ENCODE measurements at regions not wholly inside any gene's neighbourhood (a gene's known extent, or its start where the extent isn't known, plus 50 kb on each side); places are given as distances from the start of the nearest gene placed in this dataset.
"Not testable (repeated sequence)": the region's sequence is repeated elsewhere in the genome, so short reads cannot be mapped to it uniquely, and the experiment has no call there.

DNA sequence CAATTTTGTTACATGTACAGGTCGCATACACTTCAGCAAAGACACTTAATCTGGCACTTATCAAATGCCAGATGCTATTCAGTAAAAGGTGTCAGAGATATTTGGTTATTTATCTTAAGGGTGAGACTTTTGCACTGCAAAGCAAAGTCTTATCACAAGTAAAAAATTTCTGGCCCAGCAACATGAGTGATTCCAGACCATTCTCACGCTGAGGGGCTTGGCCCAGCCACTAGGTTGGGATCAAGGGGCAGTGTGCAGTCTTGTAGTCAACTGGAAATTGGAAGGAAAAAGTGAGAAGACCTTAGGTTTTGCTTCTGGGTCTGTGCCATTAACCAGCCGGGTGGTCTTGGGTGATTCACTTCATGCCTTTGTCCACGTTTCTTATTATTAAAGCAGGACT lies 181.6 kb downstream of the RNF144A start:
- Histone ChIP-seq H3K27me3 (ENCODE audit: control insufficient read depth in 2 of 2, insufficient read depth in 2 of 2, low read length in 2 of 2) (peaks cover 4 to 29% of the 10 kb centered on the region in 2 experiments; a peak in 4 of 5 replicates), H3K9me3 (replicated peaks; ENCODE audit: control insufficient read depth, insufficient read depth, low read depth, low read length) (no peaks in the 10 kb centered on the region), H3K27ac (ENCODE audit: extremely low read depth, low read depth, low read length) (no peak overlapping the region), H3K9me1 (ENCODE audit: control insufficient read depth, insufficient read depth, low read length) (no peaks in the 10 kb centered on the region), H3K36me3 (ENCODE audit: control insufficient read depth, insufficient read depth, low read length) (no peaks in the 10 kb centered on the region), H2AFZ (ENCODE audit: low read depth, low read length) (no peak overlapping the region), H3K4me3 (no peak overlapping the region), H3K4me1 (replicated peaks in 1 of 2; ENCODE audit: control insufficient read depth in 2 of 2, insufficient read depth in 2 of 2, low read length in 2 of 2) (peaks cover 0 to 3% of the 10 kb centered on the region in 2 experiments; a peak in 2 of 5 replicates), H3K9ac (ENCODE audit: insufficient read depth in 1 of 2, low read depth in 2 of 2, low read length in 2 of 2) (no peak overlapping the region), H4K20me1 (replicated peaks; ENCODE audit: control insufficient read depth, insufficient read depth, low read length) (no peaks in the 10 kb centered on the region), H3K79me2 (ENCODE audit: control insufficient read depth, insufficient read depth, low read length) (no peaks in the 10 kb centered on the region), H3K4me2 (ENCODE audit: insufficient read depth, low read length) (no peak overlapping the region)
- intact Hi-C loops (cut with micrococcal nuclease) = loop anchor here (5.0 to 10.0 kb wide), 2 partner anchors 573 to 1586 kb away; partner anchors contain the start of gene ID2
- no peak for ATAC-seq
- in situ Hi-C loops (cut with MboI) = loop anchor here (25.0 kb wide), 1 partner anchor 1588 kb away; the partner anchor contains the start of gene ID2
- no peak for TF ChIP-seq ZNF778 (CRISPR knock-in tag; IDR thresholded peaks at IDR 0.05)
- TF ChIP-seq ZFX (CRISPR knock-in tag; IDR thresholded peaks at IDR 0.05) = no peak
- TF ChIP-seq RNF219 (CRISPR knock-in tag; IDR thresholded peaks at IDR 0.05) = no peak
- TF ChIP-seq, protein P1, sequence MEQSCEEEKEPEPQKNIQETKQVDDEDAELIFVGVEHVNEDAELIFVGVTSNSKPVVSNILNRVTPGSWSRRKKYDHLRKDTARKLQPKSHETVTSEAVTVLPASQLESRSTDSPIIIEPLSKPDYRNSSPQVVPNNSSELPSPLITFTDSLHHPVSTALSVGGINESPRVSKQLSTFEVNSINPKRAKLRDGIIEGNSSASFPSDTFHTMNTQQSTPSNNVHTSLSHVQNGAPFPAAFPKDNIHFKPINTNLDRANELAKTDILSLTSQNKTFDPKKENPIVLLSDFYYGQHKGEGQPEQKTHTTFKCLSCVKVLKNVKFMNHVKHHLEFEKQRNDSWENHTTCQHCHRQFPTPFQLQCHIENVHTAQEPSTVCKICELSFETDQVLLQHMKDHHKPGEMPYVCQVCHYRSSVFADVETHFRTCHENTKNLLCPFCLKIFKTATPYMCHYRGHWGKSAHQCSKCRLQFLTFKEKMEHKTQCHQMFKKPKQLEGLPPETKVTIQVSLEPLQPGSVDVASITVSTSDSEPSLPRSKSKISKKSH (CRISPR knock-in tag; IDR thresholded peaks at IDR 0.05) = no peak
- TF ChIP-seq, protein P2, sequence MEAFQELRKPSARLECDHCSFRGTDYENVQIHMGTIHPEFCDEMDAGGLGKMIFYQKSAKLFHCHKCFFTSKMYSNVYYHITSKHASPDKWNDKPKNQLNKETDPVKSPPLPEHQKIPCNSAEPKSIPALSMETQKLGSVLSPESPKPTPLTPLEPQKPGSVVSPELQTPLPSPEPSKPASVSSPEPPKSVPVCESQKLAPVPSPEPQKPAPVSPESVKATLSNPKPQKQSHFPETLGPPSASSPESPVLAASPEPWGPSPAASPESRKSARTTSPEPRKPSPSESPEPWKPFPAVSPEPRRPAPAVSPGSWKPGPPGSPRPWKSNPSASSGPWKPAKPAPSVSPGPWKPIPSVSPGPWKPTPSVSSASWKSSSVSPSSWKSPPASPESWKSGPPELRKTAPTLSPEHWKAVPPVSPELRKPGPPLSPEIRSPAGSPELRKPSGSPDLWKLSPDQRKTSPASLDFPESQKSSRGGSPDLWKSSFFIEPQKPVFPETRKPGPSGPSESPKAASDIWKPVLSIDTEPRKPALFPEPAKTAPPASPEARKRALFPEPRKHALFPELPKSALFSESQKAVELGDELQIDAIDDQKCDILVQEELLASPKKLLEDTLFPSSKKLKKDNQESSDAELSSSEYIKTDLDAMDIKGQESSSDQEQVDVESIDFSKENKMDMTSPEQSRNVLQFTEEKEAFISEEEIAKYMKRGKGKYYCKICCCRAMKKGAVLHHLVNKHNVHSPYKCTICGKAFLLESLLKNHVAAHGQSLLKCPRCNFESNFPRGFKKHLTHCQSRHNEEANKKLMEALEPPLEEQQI (IDR thresholded peaks at IDR 0.05) = no peak
- no peak for TF ChIP-seq MEF2A (IDR thresholded peaks at IDR 0.05; ENCODE audit: control insufficient read depth, low read depth, low read length)
- TF ChIP-seq RFX7 (CRISPR knock-in tag; IDR thresholded peaks at IDR 0.05) = no peak
- TF ChIP-seq ZNF347 (CRISPR knock-in tag; IDR thresholded peaks at IDR 0.05; ENCODE audit: low read depth) = no peak
- TF ChIP-seq KDM4B (IDR thresholded peaks at IDR 0.05; ENCODE audit: borderline replicate concordance in 2 of 2, low read depth in 1 of 2) = no peak
- no peak for FAIRE-seq
- no TSS peak for BruUV-seq (replicated peaks)
- ChIA-PET POLR2A (interaction anchor here (0.7 kb wide), 1 partner anchor 30 kb away, joined by 3 read pairs; no protein-coding TSS in a partner anchor), CTCF (ENCODE audit: low intra/inter-chr PET ratio) (no interaction called here)
- WGBS (ENCODE audit: insufficient coverage, low coverage, missing lambda C conversion rate) = 3% methylated on average over 4 of the region's 4 CpGs
- DNase-seq (ENCODE audit: extremely low read depth in 1 of 4, low spot score in 3 of 4) = no peak

DNA sequence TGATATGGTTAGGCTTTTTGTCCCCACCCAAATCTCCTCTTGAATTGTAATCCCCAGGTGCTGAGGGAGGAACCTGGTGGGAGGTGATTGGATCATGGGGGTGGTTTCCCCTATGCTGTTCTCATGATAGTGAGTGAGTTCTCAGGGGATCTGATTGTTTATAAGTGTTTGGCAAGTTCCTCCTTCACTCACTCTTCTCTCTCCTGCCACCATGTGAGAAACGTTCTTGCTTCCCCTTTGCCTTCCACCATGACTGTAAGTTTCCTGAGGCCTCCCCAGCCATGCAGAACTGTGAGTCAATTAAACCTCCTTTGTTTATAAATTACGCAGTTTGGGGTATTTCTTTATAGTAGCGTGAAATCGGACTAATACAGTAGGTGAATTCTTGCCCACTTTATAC lies 182.5 kb downstream of the RNF144A start:
- H3K9me1 ChIP-seq (ENCODE audit: control insufficient read depth, insufficient read depth, low read length); H3K9ac ChIP-seq (ENCODE audit: insufficient read depth in 1 of 2, low read depth in 2 of 2, low read length in 2 of 2); H3K27ac ChIP-seq (ENCODE audit: extremely low read depth, low read depth, low read length); H3K36me3 ChIP-seq (ENCODE audit: control insufficient read depth, insufficient read depth, low read length); H4K20me1 ChIP-seq (replicated peaks; ENCODE audit: control insufficient read depth, insufficient read depth, low read length); H3K9me3 ChIP-seq (replicated peaks; ENCODE audit: control insufficient read depth, insufficient read depth, low read depth, low read length); H3K4me2 ChIP-seq (ENCODE audit: insufficient read depth, low read length); FAIRE-seq; DNase-seq (ENCODE audit: extremely low read depth in 1 of 4, low spot score in 3 of 4); H2AFZ ChIP-seq (ENCODE audit: low read depth, low read length); H3K4me3 ChIP-seq; CTCF ChIA-PET (ENCODE audit: low intra/inter-chr PET ratio); H3K4me1 ChIP-seq (replicated peaks in 1 of 2; ENCODE audit: control insufficient read depth in 2 of 2, insufficient read depth in 2 of 2, low read length in 2 of 2); BruUV-seq (replicated peaks); ATAC-seq; H3K79me2 ChIP-seq (ENCODE audit: control insufficient read depth, insufficient read depth, low read length): not testable (repeated sequence)
- H3K27me3 ChIP-seq (ENCODE audit: control insufficient read depth in 2 of 2, insufficient read depth in 2 of 2, low read length in 2 of 2) = peaks cover 4 to 20% of the 10 kb centered on the region in 2 experiments; a peak in 4 of 5 replicates
- in situ Hi-C loops (cut with MboI) = loop anchor here (25.0 kb wide), 1 partner anchor 1588 kb away; the partner anchor contains the start of gene ID2
- intact Hi-C loops (cut with micrococcal nuclease) = loop anchor here (5.0 to 10.0 kb wide), 2 partner anchors 573 to 1585 kb away; partner anchors contain the start of gene ID2
- WGBS (ENCODE audit: insufficient coverage, low coverage, missing lambda C conversion rate) = 1% methylated on average over 4 of the region's 4 CpGs
- POLR2A ChIA-PET = interaction anchor here (0.7 kb wide), 1 partner anchor 29 kb away, joined by 3 read pairs; no protein-coding TSS in a partner anchor

Data from K562 (cell line).